Anterior cingulate cortex (tissue), 58 donors: ENCODE measurements at regions not wholly inside any gene's neighbourhood (a gene's known extent, or its start where the extent isn't known, plus 50 kb on each side); places are given as distances from the start of the nearest gene placed in this dataset.
A peak's percentile ranks its signal among the peaks of the same experiment; 100 is the strongest.

Experiments used
- DNase-seq, 58 donors: peaks; one replicate each; lab custom pipeline; 2025; lab: John Stamatoyannopoulos, UW

GRCh38 chr21:39106881-39107462, 76.3 kb downstream of the PSMG1 start:
- DNase-seq, result no peak

GRCh38 chr21:39105836-39106235, 77.4 kb downstream of the PSMG1 start:
- no peak for DNase-seq

GRCh38 chr21:39105341-39105765, 77.9 kb downstream of the PSMG1 start:
- no peak for DNase-seq

- DNase-seq, result no peak
Measured at GRCh38 chr21:39104911-39105310, 78.3 kb downstream of the PSMG1 start.

- DNase-seq, result no peak
Measured at GRCh38 chr21:39103689-39104088, 79.6 kb downstream of the PSMG1 start.

- DNase-seq, result no peak
Measured at GRCh38 chr21:39099859-39100258, 83.4 kb downstream of the PSMG1 start.

- DNase-seq, result no peak
Measured at GRCh38 chr21:39098696-39099200, 84.5 kb downstream of the PSMG1 start.

GRCh38 chr21:39097981-39098380, 85.3 kb downstream of the PSMG1 start:
- DNase-seq, result no peak

- peak in 16 of 58 donors; percentile 6 to 65 (median 20) for DNase-seq
Measured at GRCh38 chr21:39097335-39097861, 85.9 kb downstream of the PSMG1 start.

- no peak for DNase-seq
Measured at GRCh38 chr21:39096754-39097153, 86.5 kb downstream of the PSMG1 start.

GRCh38 chr21:39095681-39096080, 87.6 kb downstream of the PSMG1 start:
- DNase-seq, result no peak

GRCh38 chr21:39094847-39095579, 88.2 kb downstream of the PSMG1 start:
- no peak for DNase-seq

- DNase-seq, result peak in 2 of 58 donors; percentile 4 to 46
Measured at GRCh38 chr21:39094087-39094780, 89.0 kb downstream of the PSMG1 start.

- no peak for DNase-seq
Measured at GRCh38 chr21:39093526-39093925, 89.7 kb downstream of the PSMG1 start.

GRCh38 chr21:39088831-39089380, 94.3 kb downstream of the PSMG1 start:
- DNase-seq, result no peak

GRCh38 chr21:39088031-39088370, 95.2 kb downstream of the PSMG1 start:
- no peak for DNase-seq

GRCh38 chr21:39087238-39088030, 95.8 kb downstream of the PSMG1 start:
- DNase-seq, result peak in 2 of 58 donors; percentile 14 to 28

- DNase-seq, result no peak
Measured at GRCh38 chr21:39086547-39086946, 96.7 kb downstream of the PSMG1 start.

GRCh38 chr21:39085843-39086405, 97.3 kb downstream of the PSMG1 start:
- DNase-seq, result peak in 2 of 58 donors; percentile 16 to 32
